Midbrain (tissue), 1 donor: ENCODE measurements at regions not wholly inside any gene's neighbourhood (a gene's known extent, or its start where the extent isn't known, plus 50 kb on each side); places are given as distances from the start of the nearest gene placed in this dataset.

Experiments used
- DNase-seq: peaks from one replicate; lab custom pipeline; 2025; lab: John Stamatoyannopoulos, UW

GRCh38 chr2:42918671-42919318, 126.4 kb upstream of the HAAO start:
- no peak for DNase-seq

GRCh38 chr2:42918041-42918440, 125.7 kb upstream of the HAAO start:
- DNase-seq = no peak

GRCh38 chr2:42917425-42917927, 125.1 kb upstream of the HAAO start:
- DNase-seq = no peak

DNA sequence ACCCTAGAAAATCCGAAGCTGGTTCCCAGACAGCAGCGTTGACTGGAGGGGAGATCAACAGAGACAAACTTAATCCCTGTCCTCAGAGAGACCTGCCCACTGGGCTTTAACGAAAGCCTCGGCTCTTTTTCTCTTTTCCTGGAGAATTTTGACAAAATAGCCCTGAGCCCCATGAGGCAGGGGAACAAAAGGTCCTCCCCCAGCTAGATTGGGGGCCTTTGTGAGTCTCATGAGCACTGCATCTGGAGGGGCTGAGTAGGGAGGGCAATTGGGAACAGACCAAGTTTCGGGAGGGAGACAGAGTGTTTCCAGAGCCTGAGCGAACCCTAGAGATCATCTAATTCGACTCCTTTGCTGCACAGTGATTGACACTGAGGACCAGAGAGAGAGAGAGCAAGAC, 123.9 kb upstream of the HAAO start:
- no peak for DNase-seq

DNA sequence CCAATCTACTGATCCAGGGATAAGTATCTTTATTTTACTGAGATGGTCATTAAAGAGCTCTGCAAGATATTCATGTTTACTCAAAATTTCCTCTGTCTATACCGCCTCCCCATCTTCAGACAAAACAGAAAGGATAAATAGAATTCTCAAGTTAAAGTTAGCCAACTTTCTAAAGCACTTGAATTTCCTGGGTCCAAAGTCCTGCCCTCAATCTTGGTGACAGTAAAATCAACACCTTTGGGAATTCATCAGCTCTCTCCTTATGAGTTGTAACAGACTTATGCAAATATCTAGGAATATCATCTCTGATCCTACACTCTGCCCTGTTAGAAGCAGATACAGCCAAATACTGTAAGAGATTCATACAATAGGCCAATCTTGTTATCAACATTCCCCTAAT, 122.5 kb upstream of the HAAO start:
- DNase-seq = no peak

DNA sequence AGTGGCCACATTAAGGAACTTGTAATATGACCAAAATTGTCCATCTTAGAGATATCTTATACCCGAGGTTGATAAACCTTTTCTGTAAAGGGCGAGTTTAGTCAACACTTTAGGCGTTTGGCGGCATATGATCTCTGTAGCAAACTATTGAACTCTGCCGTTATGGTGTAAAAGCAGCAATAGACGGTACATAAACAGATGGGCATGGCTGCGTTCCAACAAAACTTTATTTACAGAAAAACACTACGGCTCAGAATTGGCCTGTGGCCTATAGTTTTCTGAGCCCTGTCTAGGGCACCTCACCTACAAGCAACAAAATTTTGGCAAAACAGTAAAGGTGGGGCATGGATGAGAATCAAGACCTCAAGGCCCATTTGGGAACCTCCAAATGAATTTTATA, 121.9 kb upstream of the HAAO start:
- DNase-seq = no peak

DNA sequence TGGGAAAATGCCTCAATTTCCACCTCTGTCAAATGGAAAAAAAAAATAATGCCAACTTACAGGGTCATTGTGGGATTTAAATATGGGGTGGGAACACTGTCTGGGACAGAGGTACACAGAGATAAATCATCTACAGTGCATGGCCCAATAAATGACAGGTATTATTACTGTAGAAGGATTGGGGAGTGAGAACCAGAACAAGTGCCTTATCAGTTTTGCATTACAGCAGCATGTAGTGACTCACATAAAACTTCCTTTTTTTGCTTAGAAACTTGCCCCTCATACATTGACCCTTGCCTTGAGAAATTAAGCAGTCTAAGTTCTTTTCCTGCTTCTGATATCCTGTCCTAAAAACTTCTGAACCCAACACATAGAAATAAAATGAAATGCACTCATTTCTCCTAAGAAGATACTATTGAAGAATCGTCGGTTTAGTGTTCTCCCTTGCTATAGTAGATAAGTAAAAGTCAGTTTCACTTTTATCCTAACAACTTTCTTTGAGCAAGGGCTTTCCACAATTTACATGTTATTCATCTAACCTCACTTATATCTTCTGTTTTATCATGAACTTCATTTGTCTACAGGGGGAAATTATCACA, 121.0 kb upstream of the HAAO start:
- DNase-seq = no peak

DNA sequence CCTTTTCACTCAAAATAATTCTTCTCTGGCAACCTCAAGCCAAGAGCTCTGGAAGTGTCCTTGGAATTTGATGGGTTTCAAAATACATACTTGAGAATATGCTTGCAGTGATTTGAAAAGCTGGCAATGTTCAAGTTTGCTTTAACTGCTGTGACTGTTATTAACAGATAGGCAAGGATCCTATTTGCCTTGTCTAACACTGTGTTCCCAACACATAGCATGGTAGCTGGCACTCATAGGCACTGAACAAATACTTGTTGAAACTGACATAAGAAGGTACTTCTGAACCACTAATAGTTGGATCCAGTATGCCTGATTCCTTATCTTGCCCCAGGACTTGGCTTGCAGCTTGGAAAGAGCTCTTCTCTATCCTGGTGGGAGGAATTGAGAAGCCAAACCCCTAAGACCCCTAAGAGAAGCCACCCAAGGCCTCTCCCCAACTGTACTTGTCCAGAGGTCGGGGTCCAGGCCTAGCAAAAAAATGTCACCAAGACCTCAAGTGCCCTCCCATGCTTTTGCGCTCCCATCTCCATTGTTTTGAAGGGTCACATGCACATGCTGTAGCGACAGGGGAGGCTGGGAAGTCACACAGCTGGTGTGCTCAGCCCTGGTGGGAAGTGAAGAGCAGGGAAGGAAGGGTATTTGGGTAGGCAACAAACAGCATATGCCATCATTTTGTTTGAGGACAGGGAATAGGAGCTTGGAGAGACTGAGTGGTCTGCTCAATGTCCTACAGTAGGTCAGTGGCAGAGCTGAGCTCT, 118.4 kb upstream of the HAAO start:
- DNase-seq = no peak

GRCh38 chr2:42909966-42910365, 117.6 kb upstream of the HAAO start:
- no peak for DNase-seq

DNA sequence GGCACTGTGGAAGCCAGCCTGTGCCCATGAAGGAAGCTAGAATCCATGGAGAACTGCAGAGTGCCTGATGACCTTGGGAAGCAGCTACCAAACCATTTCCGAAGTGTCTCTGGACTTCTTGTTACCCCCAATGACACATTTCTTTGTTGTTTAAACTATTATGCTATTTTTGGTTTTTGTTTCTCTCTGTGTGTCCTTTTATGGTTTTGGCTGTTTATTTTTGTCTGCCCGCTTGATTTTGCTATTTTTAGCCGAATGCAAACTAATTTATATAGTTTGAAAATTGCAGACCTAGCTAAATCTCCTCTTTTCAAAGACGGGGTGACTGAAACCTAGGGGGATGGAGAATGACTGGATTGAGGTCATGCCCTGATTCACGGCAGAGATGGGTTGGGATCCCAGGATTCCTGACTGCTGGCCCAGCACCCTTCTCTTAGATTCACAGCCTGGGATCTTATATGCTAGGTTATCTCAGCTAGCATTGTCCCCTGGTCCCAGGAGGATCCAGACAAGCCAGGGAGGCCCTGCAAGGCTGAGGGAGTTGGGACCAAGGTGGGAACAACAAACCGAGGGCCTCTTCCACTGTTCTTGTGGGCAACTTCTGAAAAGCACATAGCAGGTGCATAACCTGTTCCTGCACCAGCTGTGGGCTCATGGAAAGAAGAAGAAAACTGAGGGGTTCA, 116.3 kb upstream of the HAAO start:
- DNase-seq = no peak

GRCh38 chr2:42907835-42908234, 115.5 kb upstream of the HAAO start:
- DNase-seq = no peak

GRCh38 chr2:42906557-42907411, 114.4 kb upstream of the HAAO start:
- peak; percentile 55 for DNase-seq

GRCh38 chr2:42906111-42906556, 113.8 kb upstream of the HAAO start:
- DNase-seq = no peak

GRCh38 chr2:42905341-42906110, 113.1 kb upstream of the HAAO start:
- DNase-seq = no peak

GRCh38 chr2:42904576-42904876, 112.1 kb upstream of the HAAO start:
- no peak for DNase-seq

GRCh38 chr2:42903821-42904575, 111.6 kb upstream of the HAAO start:
- DNase-seq = no peak

- no peak for DNase-seq
Observed at GRCh38 chr2:42902939-42903709, 110.7 kb upstream of the HAAO start.

DNA sequence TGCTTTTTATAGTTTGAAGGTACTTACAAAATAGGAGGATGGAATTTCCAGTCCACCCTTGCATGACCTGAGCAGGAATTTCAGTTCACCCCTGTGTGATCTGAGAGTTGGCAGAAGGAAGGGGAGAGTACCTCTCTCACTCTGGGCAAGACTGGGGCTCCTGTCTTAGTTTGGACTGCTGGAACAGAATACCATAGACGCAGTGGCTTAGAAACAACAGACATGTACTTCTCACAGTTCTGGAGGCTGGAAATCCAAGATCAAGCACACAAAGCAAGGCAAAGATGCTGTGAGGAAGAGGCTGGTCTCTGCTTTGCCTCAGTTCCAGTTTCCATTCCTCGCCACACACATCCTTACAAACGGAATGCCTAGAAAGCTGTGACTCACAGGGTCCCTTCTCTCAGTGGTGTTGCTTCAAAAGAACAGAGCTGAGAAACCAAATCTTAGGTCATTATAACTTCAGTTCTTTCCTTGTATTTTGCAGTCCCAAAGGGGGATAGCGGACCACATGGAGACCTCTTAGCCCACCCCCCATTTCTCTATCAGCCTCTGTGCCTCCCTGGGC, 108.8 kb upstream of the HAAO start:
- DNase-seq = no peak

DNA sequence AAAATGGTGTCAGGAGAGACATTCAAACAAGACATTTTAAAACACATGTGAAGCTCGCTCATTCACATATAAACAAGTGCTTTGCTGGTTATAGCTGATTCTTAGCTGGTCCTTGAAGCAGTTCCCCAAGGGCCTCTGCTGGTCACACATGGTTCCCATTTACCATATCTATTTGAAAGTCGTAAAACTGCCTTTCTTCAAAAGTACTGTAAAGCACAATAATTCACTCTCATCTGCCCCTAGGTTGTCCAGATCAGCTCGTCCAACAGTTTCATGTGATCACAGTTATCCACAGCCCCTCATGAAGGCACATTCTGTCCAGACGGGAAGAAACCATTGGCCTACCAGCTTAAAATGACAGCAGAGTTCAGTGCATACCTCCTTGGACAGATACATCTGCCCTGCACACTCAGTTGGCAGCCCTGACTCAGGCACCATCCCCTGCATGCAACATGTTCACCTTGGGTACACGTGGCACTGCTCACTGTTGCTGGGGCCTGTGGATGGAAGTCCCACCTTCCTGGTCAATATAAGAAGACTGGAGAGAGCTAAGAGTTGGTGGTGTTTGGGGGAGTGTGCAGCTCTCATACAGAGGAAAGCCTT, 108.0 kb upstream of the HAAO start:
- no peak for DNase-seq
